ENCODE measurements at regions not wholly inside any gene's neighbourhood (a gene's known extent, or its start where the extent isn't known, plus 50 kb on each side); places are given as distances from the start of the nearest gene placed in this dataset.

DNA sequence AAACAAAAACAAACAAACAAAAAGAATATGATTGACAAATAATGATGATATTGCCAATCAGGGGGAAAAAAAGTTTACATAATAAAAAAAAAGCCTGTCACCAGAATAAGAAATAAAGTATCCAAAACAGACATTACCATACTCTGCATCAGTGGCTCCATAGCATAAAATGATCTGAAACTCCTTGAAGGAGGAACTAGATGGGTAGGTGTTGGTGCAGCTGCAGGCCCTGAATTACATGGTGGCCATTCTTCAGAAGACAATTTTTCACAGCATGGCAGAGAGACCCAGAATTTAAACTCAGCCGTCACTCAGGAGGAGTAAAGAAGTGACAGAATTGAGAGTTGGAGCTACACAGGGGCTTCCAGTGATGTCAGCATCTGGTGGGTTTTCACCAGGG, 60.2 kb downstream of the GLUL start:
- H3K4me2 ChIP-seq (ENCODE audit: low read length): no peak overlapping the region
- TF ChIP-seq, protein P1, sequence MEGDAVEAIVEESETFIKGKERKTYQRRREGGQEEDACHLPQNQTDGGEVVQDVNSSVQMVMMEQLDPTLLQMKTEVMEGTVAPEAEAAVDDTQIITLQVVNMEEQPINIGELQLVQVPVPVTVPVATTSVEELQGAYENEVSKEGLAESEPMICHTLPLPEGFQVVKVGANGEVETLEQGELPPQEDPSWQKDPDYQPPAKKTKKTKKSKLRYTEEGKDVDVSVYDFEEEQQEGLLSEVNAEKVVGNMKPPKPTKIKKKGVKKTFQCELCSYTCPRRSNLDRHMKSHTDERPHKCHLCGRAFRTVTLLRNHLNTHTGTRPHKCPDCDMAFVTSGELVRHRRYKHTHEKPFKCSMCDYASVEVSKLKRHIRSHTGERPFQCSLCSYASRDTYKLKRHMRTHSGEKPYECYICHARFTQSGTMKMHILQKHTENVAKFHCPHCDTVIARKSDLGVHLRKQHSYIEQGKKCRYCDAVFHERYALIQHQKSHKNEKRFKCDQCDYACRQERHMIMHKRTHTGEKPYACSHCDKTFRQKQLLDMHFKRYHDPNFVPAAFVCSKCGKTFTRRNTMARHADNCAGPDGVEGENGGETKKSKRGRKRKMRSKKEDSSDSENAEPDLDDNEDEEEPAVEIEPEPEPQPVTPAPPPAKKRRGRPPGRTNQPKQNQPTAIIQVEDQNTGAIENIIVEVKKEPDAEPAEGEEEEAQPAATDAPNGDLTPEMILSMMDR (IDR thresholded peaks at IDR 0.05; ENCODE audit: low read length): no peak
- no peak for TF ChIP-seq EZH2 (IDR thresholded peaks at IDR 0.05; ENCODE audit: borderline replicate concordance, low read length)
- H3K9ac ChIP-seq (ENCODE audit: low read length): no peak overlapping the region

DNA sequence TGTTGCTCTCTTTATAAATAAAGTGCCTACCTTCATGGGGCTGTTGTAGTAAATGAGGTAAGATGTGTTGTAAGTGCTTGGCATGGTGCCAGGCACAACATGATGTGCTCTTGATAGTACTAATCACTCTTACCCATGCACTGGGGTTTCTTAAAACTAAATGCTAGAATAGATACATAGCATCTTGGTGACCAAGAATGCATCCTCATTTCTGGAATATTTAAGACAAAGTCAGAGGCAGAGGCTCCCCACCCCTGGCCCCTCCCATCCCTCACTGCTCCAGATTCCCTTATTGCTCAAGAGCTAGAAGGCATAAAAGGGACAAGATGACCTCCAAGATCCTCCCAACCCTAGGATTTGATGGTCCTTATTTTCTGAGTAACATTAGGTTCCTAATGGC, 61.3 kb downstream of the GLUL start:
- H3K9me3 ChIP-seq (ENCODE audit: low read length): no peaks in the 10 kb centered on the region
- H3K79me2 ChIP-seq (ENCODE audit: insufficient read depth, low read length): no peaks in the 10 kb centered on the region
- H3K4me3 ChIP-seq (ENCODE audit: low read depth, low read length, poor library complexity, severe bottlenecking): no peak overlapping the region
- no peaks in the 10 kb centered on the region for H3K4me1 ChIP-seq (ENCODE audit: insufficient read depth, low read length, severe bottlenecking)
- no peaks in the 10 kb centered on the region for H3K36me3 ChIP-seq (ENCODE audit: insufficient read depth, low read length)
- no peaks in the 10 kb centered on the region for H4K20me1 ChIP-seq (ENCODE audit: insufficient read depth, low read length)
- no peak overlapping the region for H3K27ac ChIP-seq (ENCODE audit: low read depth, low read length, poor library complexity, severe bottlenecking)
- no peaks in the 10 kb centered on the region for H3K9me2 ChIP-seq (ENCODE audit: low read depth, low read length)
- H3K27me3 ChIP-seq (ENCODE audit: insufficient read depth, low read length): no peaks in the 10 kb centered on the region
- no peak overlapping the region for H2AFZ ChIP-seq (ENCODE audit: low read length)
- no peaks in the 10 kb centered on the region for H3F3A ChIP-seq (ENCODE audit: insufficient read depth, low read length)
- no peak overlapping the region for H3K4me2 ChIP-seq (ENCODE audit: low read length)
- no peak overlapping the region for H3K9ac ChIP-seq (ENCODE audit: low read length)
- TF ChIP-seq, protein P1 (IDR thresholded peaks at IDR 0.05; ENCODE audit: low read length): no peak
- no peak for TF ChIP-seq EZH2 (IDR thresholded peaks at IDR 0.05; ENCODE audit: borderline replicate concordance, low read length)

More for the DNA sequence above, 60.2 kb downstream of the GLUL start:
- no peaks in the 10 kb centered on the region for H3K27me3 ChIP-seq (ENCODE audit: insufficient read depth, low read length)
- no peaks in the 10 kb centered on the region for H3K79me2 ChIP-seq (ENCODE audit: insufficient read depth, low read length)
- no peaks in the 10 kb centered on the region for H3K9me2 ChIP-seq (ENCODE audit: low read depth, low read length)
- H3K4me3 ChIP-seq (ENCODE audit: low read depth, low read length, poor library complexity, severe bottlenecking): no peak overlapping the region
- no peaks in the 10 kb centered on the region for H3K4me1 ChIP-seq (ENCODE audit: insufficient read depth, low read length, severe bottlenecking)
- no peak overlapping the region for H3K27ac ChIP-seq (ENCODE audit: low read depth, low read length, poor library complexity, severe bottlenecking)
- no peak overlapping the region for H2AFZ ChIP-seq (ENCODE audit: low read length)
- H4K20me1 ChIP-seq (ENCODE audit: insufficient read depth, low read length): no peaks in the 10 kb centered on the region
- H3K9me3 ChIP-seq (ENCODE audit: low read length): no peaks in the 10 kb centered on the region
- no peaks in the 10 kb centered on the region for H3F3A ChIP-seq (ENCODE audit: insufficient read depth, low read length)
- H3K36me3 ChIP-seq (ENCODE audit: insufficient read depth, low read length): no peaks in the 10 kb centered on the region

DNA sequence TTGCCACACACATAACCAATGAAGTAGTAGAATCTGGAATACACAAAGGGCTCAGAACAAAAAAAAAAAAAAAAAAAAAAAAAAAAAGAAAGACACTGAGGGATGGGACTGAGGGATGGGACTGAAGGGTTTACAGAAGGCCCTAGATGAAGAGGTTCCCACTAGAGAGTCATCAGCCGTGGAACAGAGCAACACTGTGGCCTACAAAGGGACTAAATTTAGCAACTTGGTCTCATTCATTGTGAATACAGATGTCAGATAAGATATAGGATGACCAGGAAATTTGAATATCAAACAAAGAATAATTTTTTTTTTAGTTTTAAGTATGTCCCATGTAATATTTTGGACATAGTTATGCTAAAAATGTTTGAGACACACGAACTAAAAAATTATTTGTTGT, 62.1 kb downstream of the GLUL start:
- no peak for TF ChIP-seq EZH2 (IDR thresholded peaks at IDR 0.05; ENCODE audit: borderline replicate concordance, low read length)
- TF ChIP-seq, protein P1 (IDR thresholded peaks at IDR 0.05; ENCODE audit: low read length): no peak
- H3K36me3 ChIP-seq (ENCODE audit: insufficient read depth, low read length): no peaks in the 10 kb centered on the region

More for the DNA sequence above, 62.1 kb downstream of the GLUL start:
- H3K9ac ChIP-seq (ENCODE audit: low read length): no peak overlapping the region
- H3K79me2 ChIP-seq (ENCODE audit: insufficient read depth, low read length): no peaks in the 10 kb centered on the region
- no peaks in the 10 kb centered on the region for H4K20me1 ChIP-seq (ENCODE audit: insufficient read depth, low read length)
- no peak overlapping the region for H3K27ac ChIP-seq (ENCODE audit: low read depth, low read length, poor library complexity, severe bottlenecking)
- no peaks in the 10 kb centered on the region for H3F3A ChIP-seq (ENCODE audit: insufficient read depth, low read length)
- no peaks in the 10 kb centered on the region for H3K9me2 ChIP-seq (ENCODE audit: low read depth, low read length)
- no peaks in the 10 kb centered on the region for H3K9me3 ChIP-seq (ENCODE audit: low read length)
- H3K27me3 ChIP-seq (ENCODE audit: insufficient read depth, low read length): no peaks in the 10 kb centered on the region
- H3K4me1 ChIP-seq (ENCODE audit: insufficient read depth, low read length, severe bottlenecking): no peaks in the 10 kb centered on the region
- no peak overlapping the region for H3K4me3 ChIP-seq (ENCODE audit: low read depth, low read length, poor library complexity, severe bottlenecking)
- no peak overlapping the region for H2AFZ ChIP-seq (ENCODE audit: low read length)
- H3K4me2 ChIP-seq (ENCODE audit: low read length): no peak overlapping the region

All from OCI-LY1 (cell line).